GM18498 (cell line): ENCODE measurements at regions not wholly inside any gene's neighbourhood (a gene's known extent, or its start where the extent isn't known, plus 50 kb on each side); places are given as distances from the start of the nearest gene placed in this dataset.
A peak's percentile ranks its signal among the peaks of the same experiment; 100 is the strongest.

Experiments used
- ATAC-seq: cut with Tn5 transposase; IDR thresholded peaks from one replicate; pipeline ENCODE4 v1.9.1; 2021; ENCODE audit warnings: mild to moderate bottlenecking, moderate library complexity; ENCODE audit not compliant: unreplicated experiment

DNA sequence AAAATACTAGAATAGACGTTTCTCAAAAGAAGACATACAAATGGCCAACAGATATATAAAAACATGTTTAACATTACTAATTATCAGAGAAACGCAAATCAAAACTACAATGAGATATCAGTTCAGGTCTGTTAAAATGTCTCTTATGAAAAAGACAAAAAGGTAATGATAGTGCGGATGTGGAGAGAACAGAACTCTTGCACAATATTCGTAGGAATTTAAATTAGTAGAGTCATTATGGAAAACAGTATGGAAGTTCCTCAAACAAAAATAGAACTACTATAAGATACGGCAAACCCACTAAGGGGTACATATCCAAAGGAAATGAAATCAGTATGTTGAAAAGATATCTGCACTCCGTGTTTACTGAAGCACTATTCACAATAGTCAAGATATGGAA lies 167.5 kb upstream of the CWC22 start:
- no peak for ATAC-seq

- ATAC-seq, result no peak
Measured at GRCh38 chr2:180169474-180169873, 162.4 kb upstream of the CWC22 start.

DNA sequence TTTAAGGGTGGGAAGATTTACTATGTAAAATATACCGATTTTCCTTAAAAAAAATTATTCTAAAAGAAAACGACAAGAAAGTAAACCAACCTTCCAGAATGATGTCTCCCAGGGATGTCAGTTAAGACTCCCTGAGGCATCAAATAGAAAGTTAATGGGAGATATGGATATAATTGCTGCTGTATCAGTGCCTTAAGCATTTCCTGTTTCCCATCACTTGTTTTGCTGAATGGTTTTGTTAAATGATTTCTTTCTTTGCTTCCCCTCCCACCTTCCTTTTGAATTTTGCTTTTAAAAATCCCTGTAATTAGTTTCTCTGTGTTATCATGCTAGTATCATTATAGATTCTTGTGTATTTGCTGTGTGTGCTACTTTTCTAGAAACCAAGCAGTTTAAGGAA lies 154.3 kb upstream of the CWC22 start:
- ATAC-seq, result no peak

DNA sequence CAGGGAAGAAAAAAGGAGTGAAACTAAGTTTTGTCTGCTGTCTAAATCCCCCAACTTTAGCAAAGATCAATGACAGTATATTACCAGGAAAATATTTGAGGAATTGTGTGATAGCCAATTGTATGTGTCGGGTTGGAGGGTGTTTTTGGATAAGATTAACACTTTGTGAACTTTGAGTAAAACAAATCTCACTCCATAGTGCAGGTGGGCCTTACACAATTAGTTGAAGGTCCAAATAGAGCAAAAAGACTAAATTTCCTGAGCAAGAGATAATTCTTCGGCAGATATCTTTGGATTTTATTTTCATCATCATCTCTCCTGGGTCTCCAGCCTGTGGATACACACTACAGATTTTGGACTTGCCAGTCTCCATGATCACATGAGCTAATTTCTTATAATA lies 152.8 kb upstream of the CWC22 start:
- ATAC-seq, result no peak

DNA sequence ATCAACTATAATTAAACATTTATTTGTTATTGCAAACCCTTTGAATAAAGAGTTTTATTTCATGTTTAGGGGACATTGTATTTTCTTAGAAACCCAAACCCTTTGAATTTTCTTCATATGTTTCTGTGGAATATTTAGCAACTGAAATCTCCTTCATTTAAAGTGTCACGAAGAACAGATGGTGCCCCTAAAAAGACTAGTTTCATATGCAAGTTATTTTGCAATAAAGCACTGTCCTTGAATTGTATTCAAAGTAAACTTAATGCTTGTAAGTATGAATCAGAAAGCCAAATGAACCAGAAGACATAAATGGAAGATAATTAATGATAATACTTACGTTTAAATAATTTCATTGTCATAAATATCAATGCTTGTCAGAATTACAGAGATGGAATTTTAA lies 151.9 kb upstream of the CWC22 start:
- no peak for ATAC-seq

GRCh38 chr2:180156651-180157050 lies 149.6 kb upstream of the CWC22 start:
- ATAC-seq, result no peak

DNA sequence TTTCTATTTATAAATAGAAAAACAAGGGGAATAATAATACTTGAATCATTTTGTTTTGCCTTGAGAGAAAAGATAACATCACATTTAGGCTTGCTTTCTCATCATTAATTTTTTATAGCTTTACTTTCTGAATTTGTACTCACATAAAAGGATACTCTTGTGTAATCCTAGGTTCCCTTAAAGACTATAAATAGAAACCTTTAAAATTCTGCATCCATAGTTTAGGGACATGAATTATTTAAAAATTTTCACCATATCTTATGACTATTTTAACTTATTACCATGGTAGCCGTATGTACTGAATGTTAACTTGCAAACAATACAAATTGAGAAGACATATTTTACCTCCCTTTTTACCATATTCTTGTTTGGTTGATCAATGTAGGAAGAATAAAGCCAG lies 143.5 kb upstream of the CWC22 start:
- ATAC-seq, result no peak

DNA sequence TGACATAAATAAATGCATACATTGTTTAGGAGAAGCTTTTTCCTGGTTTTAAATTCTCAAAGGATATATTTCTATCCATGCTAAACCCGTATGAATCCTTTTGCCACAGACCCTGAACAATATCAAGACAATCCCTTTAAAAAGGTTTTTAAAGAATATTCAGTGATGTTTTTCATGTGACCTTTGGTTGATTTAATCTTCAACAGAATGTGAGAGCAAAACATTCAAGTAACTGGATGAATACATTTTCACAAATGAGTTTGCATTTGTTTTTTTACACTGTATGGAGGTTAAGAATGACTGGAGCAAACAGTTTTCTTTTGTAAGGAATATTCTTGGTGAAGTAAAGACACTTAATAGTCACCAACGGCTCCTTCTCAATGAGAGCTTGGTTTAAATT lies 139.4 kb upstream of the CWC22 start:
- ATAC-seq, result no peak

GRCh38 chr2:180146114-180146513 lies 139.0 kb upstream of the CWC22 start:
- no peak for ATAC-seq

GRCh38 chr2:180145163-180145562 lies 138.1 kb upstream of the CWC22 start:
- ATAC-seq, result no peak

DNA sequence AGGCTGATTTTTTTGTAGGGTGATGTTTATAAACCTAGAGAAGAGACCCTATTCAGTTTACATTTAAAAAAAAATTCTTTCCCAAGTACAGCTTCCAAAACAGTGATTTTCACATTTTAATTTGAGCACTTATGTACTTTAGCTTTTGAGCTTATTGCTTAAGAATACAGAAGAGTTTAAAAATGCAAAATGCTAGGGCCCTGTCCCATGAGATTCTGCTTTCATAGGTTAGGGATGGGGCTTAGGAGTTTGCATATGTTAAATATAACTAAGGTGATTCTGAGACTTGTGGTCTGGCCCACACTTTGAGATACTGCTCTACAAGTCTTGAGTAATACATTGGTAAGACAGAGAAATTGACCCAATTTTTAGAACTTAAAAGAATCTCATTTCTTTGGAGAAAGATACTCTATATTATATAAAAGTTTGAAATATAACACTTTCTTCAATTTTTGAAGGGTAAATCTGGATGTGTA lies 137.3 kb upstream of the CWC22 start:
- ATAC-seq, result no peak

- ATAC-seq, result no peak
Measured at GRCh38 chr2:180143633-180144337, 136.7 kb upstream of the CWC22 start.

DNA sequence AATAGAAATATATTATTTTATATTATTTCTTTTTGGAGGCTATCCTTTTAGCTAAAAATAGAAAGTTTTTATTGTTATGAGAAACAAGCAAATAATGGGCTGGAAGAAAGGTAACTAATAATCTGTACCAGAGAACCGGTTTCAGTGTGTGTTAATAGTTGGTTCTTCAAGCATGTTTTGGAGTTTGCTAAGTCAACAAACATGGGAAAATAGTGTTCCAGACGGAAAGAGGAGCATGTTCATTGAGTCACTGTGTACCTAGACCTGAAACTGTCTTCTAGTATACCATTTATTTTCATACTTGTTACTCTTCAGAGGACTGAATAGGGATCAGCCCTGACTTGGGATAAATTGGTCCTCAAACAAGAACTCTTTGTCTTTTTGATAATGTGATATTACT lies 134.5 kb upstream of the CWC22 start:
- no peak for ATAC-seq

DNA sequence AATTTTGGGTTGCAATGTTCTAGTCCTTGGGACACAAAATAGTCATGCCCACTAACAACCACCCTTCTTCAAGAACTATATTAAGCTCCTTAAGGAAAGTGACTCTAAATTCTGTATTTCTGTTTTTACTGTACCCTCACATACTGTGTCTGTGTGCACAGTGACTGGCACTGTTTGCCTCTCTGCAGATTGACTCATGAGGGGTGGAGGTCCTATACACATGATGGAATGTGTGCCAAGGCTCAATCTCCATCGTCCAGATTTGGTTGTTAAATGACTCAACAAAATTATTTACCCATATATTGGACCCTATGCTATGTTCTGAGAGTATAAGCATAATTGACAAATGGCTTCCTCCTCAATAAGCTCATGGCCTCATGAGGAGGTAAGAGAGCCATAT lies 126.6 kb upstream of the CWC22 start:
- no peak for ATAC-seq

- ATAC-seq, result no peak
Measured at GRCh38 chr2:180130403-180130802, 123.3 kb upstream of the CWC22 start.

GRCh38 chr2:180128861-180129260 lies 121.8 kb upstream of the CWC22 start:
- ATAC-seq, result no peak

DNA sequence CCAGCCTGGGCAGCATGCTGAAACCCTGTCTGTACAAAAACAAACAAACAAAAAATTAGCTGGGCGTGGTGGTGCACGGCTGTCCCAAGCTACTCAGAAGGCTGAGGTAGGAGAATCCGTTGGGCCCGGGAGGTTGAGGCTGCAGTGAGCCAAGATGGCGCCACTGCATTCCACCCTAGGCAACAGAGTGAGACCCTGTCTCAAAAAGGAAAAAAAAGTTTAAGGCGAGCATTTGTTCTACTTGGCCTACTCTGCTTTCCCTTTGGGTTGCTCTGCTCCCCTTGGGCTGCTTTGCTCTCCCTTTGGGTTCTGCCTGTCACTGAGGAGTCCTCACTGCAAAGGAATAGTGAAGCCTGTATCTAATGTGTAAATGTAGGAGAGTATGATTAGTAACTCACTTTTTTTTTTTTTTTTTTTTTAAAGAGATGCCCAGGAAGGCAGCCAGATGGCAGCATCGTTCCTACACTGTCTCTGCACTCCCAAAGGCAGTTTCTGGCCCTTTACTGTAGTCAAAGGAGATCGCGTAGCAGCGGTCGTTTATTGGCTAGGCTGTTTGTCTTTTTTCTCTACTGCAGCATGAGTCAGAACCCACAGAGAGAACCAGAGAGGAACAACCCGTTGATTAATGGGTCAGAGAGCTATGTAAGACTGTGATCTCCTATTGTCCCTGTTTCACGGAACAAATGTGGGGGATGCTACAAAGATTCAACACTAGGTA lies 118.3 kb upstream of the CWC22 start:
- ATAC-seq, result peak; percentile 83

- peak; percentile 63 for ATAC-seq
Measured at GRCh38 chr2:180124273-180125139, 117.4 kb upstream of the CWC22 start.

DNA sequence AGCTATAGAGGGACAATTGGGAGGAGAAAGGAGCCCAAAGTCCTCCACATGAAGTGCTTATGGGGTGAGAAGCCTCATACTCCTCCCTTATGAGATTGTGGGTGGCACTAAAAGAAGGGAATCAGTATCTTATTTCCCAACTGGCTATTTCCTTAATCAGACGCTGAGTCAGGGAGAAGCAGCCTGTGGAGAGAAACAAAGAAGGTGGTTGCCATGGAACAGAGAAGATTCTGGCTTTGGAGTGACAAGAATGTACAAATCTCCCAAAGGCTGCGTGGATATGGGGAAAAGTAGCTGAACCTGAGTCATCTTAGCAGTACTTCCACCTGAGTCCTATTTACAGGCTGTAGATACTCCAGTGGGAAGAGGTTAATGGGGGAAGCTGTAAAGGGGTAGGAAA lies 115.8 kb upstream of the CWC22 start:
- ATAC-seq, result no peak

- ATAC-seq, result no peak
Measured at GRCh38 chr2:180115675-180116074, 108.6 kb upstream of the CWC22 start.

DNA sequence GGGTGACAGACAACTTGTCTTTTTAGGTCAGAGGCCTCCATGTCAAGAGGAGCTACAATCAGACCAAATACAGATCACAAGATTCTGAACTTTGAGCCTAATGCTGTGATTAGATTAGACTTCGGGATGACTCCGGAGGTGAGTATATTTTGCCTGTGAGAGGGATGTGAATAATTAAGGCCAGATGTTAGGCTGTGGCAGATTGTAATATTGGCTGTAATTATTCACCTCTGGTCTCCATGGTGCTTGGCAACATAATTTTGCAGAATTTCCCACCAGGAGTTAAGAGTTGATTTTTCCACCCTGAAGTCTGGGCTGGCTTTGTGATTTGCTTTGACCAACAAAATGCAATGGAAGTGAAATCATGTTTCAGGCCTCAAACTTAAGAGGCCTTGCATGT lies 108.2 kb upstream of the CWC22 start:
- ATAC-seq, result no peak

- ATAC-seq, result no peak
Measured at GRCh38 chr2:180111901-180112300, 104.8 kb upstream of the CWC22 start.
